Breast epithelium (tissue), 4 donors: ENCODE measurements at regions not wholly inside any gene's neighbourhood (a gene's known extent, or its start where the extent isn't known, plus 50 kb on each side); places are given as distances from the start of the nearest gene placed in this dataset.

ENCODE experiments used
- DNase-seq, 2 donors: peaks; one replicate each; pipeline ENCODE4 v3.0.0-alpha.2; 2019; ENCODE audit warnings: low spot score in 2 of 2
- H3K27ac ChIP-seq, 2 donors: fragments of 200-600 bp; sonication (generic) in 1 of 2; one replicate each; pipeline ENCODE4 v1.5.1; 2016 to 2019; ENCODE audit warnings: mild to moderate bottlenecking in 1 of 2
- H3K27me3 ChIP-seq, 2 donors: fragments of 200-600 bp; sonication (generic) in 1 of 2; one replicate each; pipeline versions ENCODE4 v1.5.1 to v1.6.0; 2017 to 2019; ENCODE audit warnings: control low read depth in 1 of 2, mild to moderate bottlenecking in 1 of 2
- H3K36me3 ChIP-seq: fragments of 200-600 bp; one replicate; pipeline ENCODE4 v1.5.1; 2019
- H3K4me1 ChIP-seq, 2 donors: fragments of 200-600 bp; sonication (generic); one replicate each; pipeline ENCODE4 v1.5.1; 2016 to 2019; ENCODE audit warnings: control low read depth in 1 of 2
- H3K4me3 ChIP-seq, 3 donors: fragments of 200-600 bp; sonication (generic); 1 replicate in 2 of 3; 2 replicates in 1 of 3; pipeline ENCODE4 v1.5.1; 2016 to 2019; ENCODE audit warnings: mild to moderate bottlenecking in 3 of 3, moderate library complexity in 2 of 3
- H3K9me3 ChIP-seq, 2 donors: fragments of 200-600 bp; sonication (generic) in 1 of 2; one replicate each; pipeline ENCODE4 v1.5.1; 2016 to 2019; ENCODE audit warnings: control low read depth in 1 of 2
- POLR2A ChIP-seq: fragments of 450-650 bp; IDR thresholded peaks from one replicate; pipeline ENCODE4 v1.6.1; 2016; ENCODE audit warnings: antibody characterized with exemption, mild to moderate bottlenecking, moderate library complexity
- POLR2AphosphoS5 ChIP-seq, 3 donors: sonication (generic); formaldehyde crosslinking; IDR thresholded peaks; one replicate each; pipeline ENCODE4 v1.6.1; 2017; ENCODE audit warnings: antibody characterized with exemption in 3 of 3
- intact Hi-C: fragments of 100-400 bp; cut with DNase I; formaldehyde crosslinking; loops from one replicate; pipeline ENCODE4 v1.15.1; 2023; ENCODE audit warnings: low total_unique reads
- TF ChIP-seq, protein P1 (sequence below), 3 donors: fragments of 450-650 bp; IDR thresholded peaks; one replicate each; pipeline ENCODE4 v1.5.1; 2016 to 2017; ENCODE audit warnings: antibody characterized with exemption in 3 of 3, mild to moderate bottlenecking in 3 of 3, moderate library complexity in 3 of 3

DNA sequence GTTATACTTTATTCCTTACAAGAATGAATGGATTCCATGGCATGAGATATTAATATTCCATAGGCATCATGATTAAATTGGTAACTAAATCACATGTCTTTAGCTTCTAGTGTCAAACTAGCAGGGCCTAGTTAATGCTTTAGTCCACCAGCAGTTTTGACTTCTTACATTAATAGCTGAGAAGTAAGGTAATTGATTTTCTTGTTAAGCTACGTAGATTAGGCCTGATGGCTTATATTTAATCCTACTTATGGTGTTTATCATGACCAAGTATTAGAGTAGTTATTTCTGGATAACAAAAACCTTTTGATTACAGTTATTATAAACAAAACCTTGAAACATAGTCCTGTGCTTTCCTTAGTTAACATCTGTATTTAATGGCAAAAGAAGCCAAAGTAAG lies 184.5 kb downstream of the TANC2 start:
- H3K27me3 ChIP-seq = no peaks in the 10 kb centered on the region
- no peak overlapping the region for H3K4me3 ChIP-seq
- TF ChIP-seq POLR2AphosphoS5 (IDR thresholded peaks at IDR 0.05) (no peak), POLR2A (no peak)
- TF ChIP-seq, protein P1, sequence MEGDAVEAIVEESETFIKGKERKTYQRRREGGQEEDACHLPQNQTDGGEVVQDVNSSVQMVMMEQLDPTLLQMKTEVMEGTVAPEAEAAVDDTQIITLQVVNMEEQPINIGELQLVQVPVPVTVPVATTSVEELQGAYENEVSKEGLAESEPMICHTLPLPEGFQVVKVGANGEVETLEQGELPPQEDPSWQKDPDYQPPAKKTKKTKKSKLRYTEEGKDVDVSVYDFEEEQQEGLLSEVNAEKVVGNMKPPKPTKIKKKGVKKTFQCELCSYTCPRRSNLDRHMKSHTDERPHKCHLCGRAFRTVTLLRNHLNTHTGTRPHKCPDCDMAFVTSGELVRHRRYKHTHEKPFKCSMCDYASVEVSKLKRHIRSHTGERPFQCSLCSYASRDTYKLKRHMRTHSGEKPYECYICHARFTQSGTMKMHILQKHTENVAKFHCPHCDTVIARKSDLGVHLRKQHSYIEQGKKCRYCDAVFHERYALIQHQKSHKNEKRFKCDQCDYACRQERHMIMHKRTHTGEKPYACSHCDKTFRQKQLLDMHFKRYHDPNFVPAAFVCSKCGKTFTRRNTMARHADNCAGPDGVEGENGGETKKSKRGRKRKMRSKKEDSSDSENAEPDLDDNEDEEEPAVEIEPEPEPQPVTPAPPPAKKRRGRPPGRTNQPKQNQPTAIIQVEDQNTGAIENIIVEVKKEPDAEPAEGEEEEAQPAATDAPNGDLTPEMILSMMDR (IDR thresholded peaks at IDR 0.05) = no peak
- no peak overlapping the region for H3K27ac ChIP-seq
- DNase-seq = no peak
- no peaks in the 10 kb centered on the region for H3K9me3 ChIP-seq
- H3K4me1 ChIP-seq = no peaks in the 10 kb centered on the region
- H3K36me3 ChIP-seq = no peaks in the 10 kb centered on the region
- intact Hi-C loops = no loop called here

DNA sequence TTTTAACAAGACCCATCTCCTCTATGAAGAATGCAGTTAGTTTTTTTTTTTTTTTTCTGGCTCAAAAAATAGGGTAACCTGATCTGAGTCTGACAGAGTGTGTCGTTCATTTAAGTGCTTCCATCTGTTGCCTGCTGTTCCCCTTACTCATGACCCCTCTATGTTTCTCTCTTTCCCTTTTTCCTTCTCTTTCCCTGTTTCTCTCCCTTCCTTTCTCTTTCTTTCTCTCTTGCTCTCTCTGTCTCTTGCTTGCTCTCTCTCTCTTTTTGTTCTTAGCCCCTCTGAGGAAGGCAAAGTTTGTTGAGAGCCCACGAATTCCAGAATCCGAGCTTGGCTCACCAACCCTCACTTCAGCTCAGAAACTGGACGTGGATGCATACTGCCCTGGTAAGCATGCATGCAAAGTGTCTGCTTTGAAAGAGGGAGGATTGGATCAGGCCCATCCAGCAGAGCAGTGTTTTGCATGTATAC lies 185.0 kb downstream of the TANC2 start:
- Histone ChIP-seq H3K27ac (no peak overlapping the region), H3K27me3 (no peaks in the 10 kb centered on the region), H3K9me3 (no peaks in the 10 kb centered on the region), H3K4me3 (no peak overlapping the region), H3K36me3 (no peaks in the 10 kb centered on the region), H3K4me1 (no peaks in the 10 kb centered on the region)
- TF ChIP-seq POLR2AphosphoS5 (IDR thresholded peaks at IDR 0.05) (no peak), POLR2A (no peak)
- TF ChIP-seq, protein P1 (IDR thresholded peaks at IDR 0.05) = no peak
- DNase-seq = no peak
- intact Hi-C loops = no loop called here

DNA sequence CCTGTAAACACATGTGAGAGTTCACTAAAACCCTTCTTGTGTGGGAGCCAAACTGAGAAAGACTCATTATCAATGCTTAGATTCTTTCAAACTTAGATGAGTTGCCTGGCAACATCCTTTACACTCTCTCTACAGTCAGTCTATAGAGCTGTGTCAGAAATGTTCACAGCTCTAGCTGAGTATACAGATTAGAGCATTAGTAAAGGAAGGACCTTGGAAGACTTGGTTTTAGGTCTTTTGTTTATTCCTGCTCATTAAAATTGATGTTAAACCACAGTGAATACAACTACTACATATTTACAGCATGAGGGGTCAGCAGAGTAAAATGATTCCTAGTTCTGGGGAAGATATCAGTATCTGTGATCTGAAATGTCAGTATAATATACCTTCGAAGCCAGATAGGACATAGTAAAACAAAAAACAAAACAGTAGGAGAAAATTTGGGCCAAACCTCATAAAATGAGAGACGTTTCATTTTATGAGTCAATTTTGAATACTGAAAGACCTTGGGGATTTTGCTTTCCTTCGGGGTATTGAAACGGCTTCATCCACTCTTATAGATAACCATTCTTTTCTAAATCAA lies 186.0 kb downstream of the TANC2 start:
- H3K27me3 ChIP-seq = no peaks in the 10 kb centered on the region
- no peak overlapping the region for H3K4me3 ChIP-seq
- no peak for DNase-seq
- intact Hi-C loops = no loop called here
- no peaks in the 10 kb centered on the region for H3K4me1 ChIP-seq
- H3K36me3 ChIP-seq = no peaks in the 10 kb centered on the region
- H3K27ac ChIP-seq = no peak overlapping the region
- TF ChIP-seq, protein P1 (IDR thresholded peaks at IDR 0.05) = no peak
- TF ChIP-seq POLR2A = no peak
- TF ChIP-seq POLR2AphosphoS5 (IDR thresholded peaks at IDR 0.05) = no peak
- no peaks in the 10 kb centered on the region for H3K9me3 ChIP-seq

DNA sequence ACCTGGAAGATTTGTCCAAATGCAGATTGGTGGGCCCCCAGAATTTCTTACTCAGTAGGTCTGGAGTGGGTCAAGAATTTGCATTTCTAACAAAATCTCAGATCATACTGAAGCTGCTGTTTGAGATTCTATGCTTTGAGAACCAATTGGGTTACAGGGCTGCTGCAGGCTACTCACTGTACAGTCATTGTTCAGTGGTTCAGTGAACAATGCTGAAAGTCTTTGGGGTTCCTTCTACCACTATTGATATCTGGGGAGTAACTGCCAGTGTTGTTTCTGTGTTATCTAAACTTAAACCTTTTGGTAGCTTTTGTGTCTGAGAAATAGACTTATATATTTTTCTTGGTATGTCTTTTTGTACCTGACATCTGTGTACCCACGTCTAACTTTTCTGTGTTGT lies 187.5 kb downstream of the TANC2 start:
- Histone ChIP-seq H3K36me3 (no peaks in the 10 kb centered on the region), H3K9me3 (no peaks in the 10 kb centered on the region), H3K4me1 (no peaks in the 10 kb centered on the region), H3K4me3 (no peak overlapping the region), H3K27me3 (no peaks in the 10 kb centered on the region), H3K27ac (no peak overlapping the region)
- no peak for DNase-seq
- TF ChIP-seq POLR2A = no peak
- TF ChIP-seq, protein P1 (IDR thresholded peaks at IDR 0.05) = no peak
- TF ChIP-seq POLR2AphosphoS5 (IDR thresholded peaks at IDR 0.05) = no peak
- intact Hi-C loops = no loop called here

DNA sequence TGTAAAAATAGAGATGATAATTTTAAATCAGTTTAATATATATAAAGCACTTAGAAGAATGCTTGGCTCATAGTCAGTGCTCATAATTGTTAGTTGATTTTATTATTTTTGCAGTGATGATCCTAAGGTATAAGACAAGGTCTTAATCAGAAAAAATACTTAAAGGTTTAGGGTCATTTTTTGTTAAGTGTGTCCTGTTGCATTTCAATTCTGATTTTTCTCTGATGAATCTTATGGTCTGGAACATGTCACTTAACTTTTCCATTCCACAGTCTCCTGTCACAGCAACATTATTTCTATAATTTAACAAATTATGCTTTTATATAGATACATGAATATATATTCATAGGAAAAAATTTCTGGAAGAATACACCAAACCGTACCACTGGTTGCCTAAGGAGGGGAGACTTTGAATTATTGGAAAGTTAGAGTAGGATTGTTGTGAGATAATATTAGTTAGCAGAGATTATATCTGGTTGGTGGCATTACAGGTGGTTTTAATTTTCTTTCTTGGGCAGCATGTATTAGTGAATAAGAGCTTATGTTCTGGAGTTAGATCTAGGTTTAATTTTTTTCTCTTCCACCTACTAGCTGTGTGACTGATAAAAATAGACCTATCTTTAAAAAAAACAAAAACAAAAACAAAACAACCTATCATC lies 188.7 kb downstream of the TANC2 start:
- no peak overlapping the region for H3K4me3 ChIP-seq
- no peaks in the 10 kb centered on the region for H3K27me3 ChIP-seq
- TF ChIP-seq POLR2AphosphoS5 (IDR thresholded peaks at IDR 0.05) (no peak), POLR2A (no peak)
- TF ChIP-seq, protein P1 (IDR thresholded peaks at IDR 0.05) = no peak
- DNase-seq = no peak
- no peaks in the 10 kb centered on the region for H3K9me3 ChIP-seq
- no peak overlapping the region for H3K27ac ChIP-seq
- no peaks in the 10 kb centered on the region for H3K36me3 ChIP-seq
- intact Hi-C loops = no loop called here
- no peaks in the 10 kb centered on the region for H3K4me1 ChIP-seq
